DOHH2 (cell line): ENCODE measurements at regions not wholly inside any gene's neighbourhood (a gene's known extent, or its start where the extent isn't known, plus 50 kb on each side); places are given as distances from the start of the nearest gene placed in this dataset.
"Not testable (repeated sequence)": the region's sequence is repeated elsewhere in the genome, so short reads cannot be mapped to it uniquely, and the experiment has no call there.

ENCODE experiments used
- H3F3A ChIP-seq: fragments of 200-600 bp; sonication (generic), shearing (Covaris generic); 2 replicates; pipeline ENCODE4 v1.6.0; 2016; ENCODE audit warnings: antibody characterized with exemption, mild to moderate bottlenecking; ENCODE audit not compliant: control insufficient read depth, insufficient read depth
- H3K27ac ChIP-seq: fragments of 200-600 bp; sonication (generic); 2 replicates; pipeline ENCODE4 v1.5.1; 2014; ENCODE audit warnings: low read depth, mild to moderate bottlenecking, low read length, moderate library complexity
- H3K27me3 ChIP-seq: fragments of 200-600 bp; sonication (generic); 2 replicates; pipeline ENCODE4 v1.6.1; 2014; ENCODE audit warnings: mild to moderate bottlenecking, low read length, mixed read lengths; ENCODE audit not compliant: control insufficient read depth
- H3K36me3 ChIP-seq: fragments of 200-600 bp; sonication (generic); 2 replicates; pipeline ENCODE4 v1.6.1; 2014; ENCODE audit warnings: mild to moderate bottlenecking, low read length, moderate library complexity, mixed read lengths; ENCODE audit not compliant: control insufficient read depth
- H3K4me1 ChIP-seq: fragments of 200-600 bp; sonication (generic); 2 replicates; pipeline ENCODE4 v1.6.1; 2014; ENCODE audit warnings: mild to moderate bottlenecking, low read length, mixed read lengths; ENCODE audit not compliant: control insufficient read depth
- H3K4me2 ChIP-seq: fragments of 200-600 bp; sonication (generic); 2 replicates; pipeline ENCODE4 v1.6.0; 2014; ENCODE audit warnings: mild to moderate bottlenecking, low read length, moderate library complexity
- H3K4me3 ChIP-seq: fragments of 200-600 bp; sonication (generic); 2 replicates; pipeline ENCODE4 v1.5.1; 2014; ENCODE audit warnings: mild to moderate bottlenecking, low read length, mixed read lengths
- H3K79me2 ChIP-seq: fragments of 200-600 bp; sonication (generic); 2 replicates; pipeline ENCODE4 v1.6.1; 2014; ENCODE audit warnings: mild to moderate bottlenecking, low read length, mixed read lengths; ENCODE audit not compliant: control insufficient read depth
- H3K9me2 ChIP-seq: fragments of 200-600 bp; sonication (generic); replicated peaks from 2 replicates; pipeline ENCODE4 v1.6.1; 2014; ENCODE audit warnings: mild to moderate bottlenecking, low read length, mixed read lengths; ENCODE audit not compliant: control insufficient read depth
- H3K9me3 ChIP-seq: fragments of 200-600 bp; sonication (generic); 2 replicates; pipeline ENCODE4 v1.6.1; 2014; ENCODE audit warnings: antibody characterized with exemption, low read length, mixed read lengths; ENCODE audit not compliant: control insufficient read depth, insufficient read depth
- H4K20me1 ChIP-seq: fragments of 200-600 bp; sonication (generic); 2 replicates; pipeline ENCODE4 v1.6.0; 2014; ENCODE audit warnings: low read depth, mild to moderate bottlenecking, antibody characterized with exemption, low read length, moderate library complexity; ENCODE audit not compliant: control insufficient read depth, insufficient read depth
- CTCF ChIP-seq: fragments of 200-600 bp; sonication (generic); IDR thresholded peaks from one replicate; pipeline ENCODE4 v1.5.1; 2014; ENCODE audit warnings: antibody characterized with exemption, mild to moderate bottlenecking, low read depth, low read length; ENCODE audit not compliant: poor library complexity, severe bottlenecking
- EZH2phosphoT487 ChIP-seq: fragments of 200-600 bp; sonication (generic); IDR thresholded peaks from 2 replicates; pipeline ENCODE4 v1.6.1; 2017; ENCODE audit warnings: borderline replicate concordance, mild to moderate bottlenecking, antibody characterized with exemption, low read length, moderate library complexity, mixed read lengths

GRCh38 chr2:144003460-144004075 is 516.4 kb downstream of the ZEB2 start:
- Histone ChIP-seq H3K9me3 (no peaks in the 10 kb centered on the region), H3K27me3 (no peaks in the 10 kb centered on the region), H3K79me2 (no peaks in the 10 kb centered on the region), H3F3A (no peaks in the 10 kb centered on the region), H3K36me3 (no peaks in the 10 kb centered on the region), H3K27ac (no peak overlapping the region), H4K20me1 (no peaks in the 10 kb centered on the region), H3K4me1 (no peaks in the 10 kb centered on the region), H3K9me2 (no peaks in the 10 kb centered on the region), H3K4me3 (no peak overlapping the region), H3K4me2 (no peak overlapping the region)
- TF ChIP-seq CTCF (no peak), EZH2phosphoT487 (no peak)

- no peak overlapping the region for H3K4me3 ChIP-seq
- H3K9me2 ChIP-seq, result no peaks in the 10 kb centered on the region
- no peaks in the 10 kb centered on the region for H3K36me3 ChIP-seq
- H3K4me1 ChIP-seq, result no peaks in the 10 kb centered on the region
- TF ChIP-seq CTCF (no peak), EZH2phosphoT487 (no peak)
- H3K79me2 ChIP-seq, result no peaks in the 10 kb centered on the region
- no peak overlapping the region for H3K27ac ChIP-seq
- no peaks in the 10 kb centered on the region for H3K9me3 ChIP-seq
- H4K20me1 ChIP-seq, result no peaks in the 10 kb centered on the region
- no peaks in the 10 kb centered on the region for H3K27me3 ChIP-seq
- H3F3A ChIP-seq, result no peaks in the 10 kb centered on the region
- no peak overlapping the region for H3K4me2 ChIP-seq
These were observed 522.9 kb downstream of the ZEB2 start for GRCh38 chr2:143996974-143997373.

GRCh38 chr2:143994961-143995360 is 525.0 kb downstream of the ZEB2 start:
- no peak overlapping the region for H3K4me3 ChIP-seq
- H3K9me3 ChIP-seq, result peaks cover 7% of the 10 kb centered on the region; the same call in 1 of the 2 replicates
- H3F3A ChIP-seq, result no peaks in the 10 kb centered on the region
- no peak overlapping the region for H3K4me2 ChIP-seq
- H3K79me2 ChIP-seq, result no peaks in the 10 kb centered on the region
- TF ChIP-seq CTCF, result no peak
- no peak for TF ChIP-seq EZH2phosphoT487
- H3K27ac ChIP-seq, result no peak overlapping the region
- no peaks in the 10 kb centered on the region for H3K9me2 ChIP-seq
- no peaks in the 10 kb centered on the region for H3K4me1 ChIP-seq
- H3K27me3 ChIP-seq, result no peaks in the 10 kb centered on the region
- no peaks in the 10 kb centered on the region for H3K36me3 ChIP-seq
- H4K20me1 ChIP-seq, result no peaks in the 10 kb centered on the region

- H3K4me1 ChIP-seq, H3K27ac ChIP-seq, H3K79me2 ChIP-seq: not testable (repeated sequence)
These were observed 528.3 kb downstream of the ZEB2 start for GRCh38 chr2:143991596-143991995.

More at GRCh38 chr2:143991596-143991995, 528.3 kb downstream of the ZEB2 start:
- H3K4me2 ChIP-seq, H3K9me2 ChIP-seq, H3F3A ChIP-seq, H3K36me3 ChIP-seq, H3K4me3 ChIP-seq, H3K9me3 ChIP-seq, H3K27me3 ChIP-seq, H4K20me1 ChIP-seq: not testable (repeated sequence)
